Vagina (tissue), 2 donors: ENCODE measurements at regions not wholly inside any gene's neighbourhood (a gene's known extent, or its start where the extent isn't known, plus 50 kb on each side); places are given as distances from the start of the nearest gene placed in this dataset.

Experiments
- DNase-seq, 2 donors: peaks; one replicate each; pipeline ENCODE4 v3.0.0-alpha.2; 2017; ENCODE audit errors: extremely low spot score in 2 of 2
- H3K27ac ChIP-seq: fragments of 200-600 bp; sonication (generic); one replicate; pipeline ENCODE4 v1.5.1; 2019
- H3K27me3 ChIP-seq: fragments of 200-600 bp; sonication (generic); one replicate; pipeline ENCODE4 v1.5.1; 2019
- H3K36me3 ChIP-seq, 2 donors: fragments of 200-600 bp; sonication (generic); one replicate each; pipeline ENCODE4 v1.5.1; 2017 to 2019
- H3K4me1 ChIP-seq: fragments of 200-600 bp; sonication (generic); one replicate; pipeline ENCODE4 v1.5.1; 2019
- H3K4me3 ChIP-seq, 2 donors: fragments of 200-600 bp; sonication (generic); 1 replicate in 1 of 2; 2 replicates in 1 of 2; pipeline ENCODE4 v1.5.1; 2016 to 2019
- H3K9me3 ChIP-seq: fragments of 200-600 bp; sonication (generic); one replicate; pipeline ENCODE4 v1.5.1; 2019
- POLR2A ChIP-seq, 2 donors: fragments of 450-650 bp; IDR thresholded peaks; one replicate each; pipeline ENCODE4 v1.6.1; 2017; ENCODE audit warnings: antibody characterized with exemption in 2 of 2, mild to moderate bottlenecking in 2 of 2, moderate library complexity in 2 of 2
- POLR2AphosphoS5 ChIP-seq, 2 donors: sonication (generic); formaldehyde crosslinking; IDR thresholded peaks; one replicate each; pipeline ENCODE4 v1.9.0; 2017; ENCODE audit warnings: antibody characterized with exemption in 2 of 2, mild to moderate bottlenecking in 2 of 2, low read depth in 1 of 2; ENCODE audit not compliant: insufficient read depth in 1 of 2
- intact Hi-C: fragments of 100-400 bp; cut with DNase I; formaldehyde crosslinking; loops from one replicate; pipeline ENCODE4 v1.15.1; 2023
- TF ChIP-seq, protein P1 (sequence below), 3 experiments: fragments of 450-650 bp in 2 of 3; fragments of 200-600 bp in 1 of 3; sonication (generic) in 1 of 3; IDR thresholded peaks; one replicate each; pipeline ENCODE4 v1.5.1; 2017 to 2019; ENCODE audit warnings: antibody characterized with exemption in 3 of 3, mild to moderate bottlenecking in 2 of 3, moderate library complexity in 2 of 3

DNA sequence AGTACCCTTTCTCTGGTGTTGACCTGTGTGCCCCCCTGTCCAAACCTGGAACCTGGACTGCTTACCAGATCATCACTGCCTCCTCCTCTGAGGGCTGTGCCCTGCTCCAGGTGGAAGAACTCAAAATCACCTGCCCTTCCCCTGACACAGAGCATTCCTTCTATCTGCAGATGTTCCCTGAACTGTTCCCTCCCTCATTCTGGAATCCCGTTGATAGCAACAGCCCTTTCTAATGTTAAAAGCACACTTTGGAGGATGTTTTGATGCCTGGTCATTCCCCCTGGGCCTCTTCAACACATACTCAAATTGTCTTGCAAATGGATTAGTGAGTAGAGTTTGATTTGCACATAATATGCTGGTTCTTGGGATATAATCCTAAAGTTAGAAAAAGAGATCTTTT, 225.8 kb downstream of the FGF13 start:
- TF ChIP-seq, protein P1, sequence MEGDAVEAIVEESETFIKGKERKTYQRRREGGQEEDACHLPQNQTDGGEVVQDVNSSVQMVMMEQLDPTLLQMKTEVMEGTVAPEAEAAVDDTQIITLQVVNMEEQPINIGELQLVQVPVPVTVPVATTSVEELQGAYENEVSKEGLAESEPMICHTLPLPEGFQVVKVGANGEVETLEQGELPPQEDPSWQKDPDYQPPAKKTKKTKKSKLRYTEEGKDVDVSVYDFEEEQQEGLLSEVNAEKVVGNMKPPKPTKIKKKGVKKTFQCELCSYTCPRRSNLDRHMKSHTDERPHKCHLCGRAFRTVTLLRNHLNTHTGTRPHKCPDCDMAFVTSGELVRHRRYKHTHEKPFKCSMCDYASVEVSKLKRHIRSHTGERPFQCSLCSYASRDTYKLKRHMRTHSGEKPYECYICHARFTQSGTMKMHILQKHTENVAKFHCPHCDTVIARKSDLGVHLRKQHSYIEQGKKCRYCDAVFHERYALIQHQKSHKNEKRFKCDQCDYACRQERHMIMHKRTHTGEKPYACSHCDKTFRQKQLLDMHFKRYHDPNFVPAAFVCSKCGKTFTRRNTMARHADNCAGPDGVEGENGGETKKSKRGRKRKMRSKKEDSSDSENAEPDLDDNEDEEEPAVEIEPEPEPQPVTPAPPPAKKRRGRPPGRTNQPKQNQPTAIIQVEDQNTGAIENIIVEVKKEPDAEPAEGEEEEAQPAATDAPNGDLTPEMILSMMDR (IDR thresholded peaks at IDR 0.05): no peak
- TF ChIP-seq POLR2A (IDR thresholded peaks at IDR 0.05) (no peak), POLR2AphosphoS5 (IDR thresholded peaks at IDR 0.05; ENCODE audit: insufficient read depth in 1 of 2, low read depth in 1 of 2) (no peak)

DNA sequence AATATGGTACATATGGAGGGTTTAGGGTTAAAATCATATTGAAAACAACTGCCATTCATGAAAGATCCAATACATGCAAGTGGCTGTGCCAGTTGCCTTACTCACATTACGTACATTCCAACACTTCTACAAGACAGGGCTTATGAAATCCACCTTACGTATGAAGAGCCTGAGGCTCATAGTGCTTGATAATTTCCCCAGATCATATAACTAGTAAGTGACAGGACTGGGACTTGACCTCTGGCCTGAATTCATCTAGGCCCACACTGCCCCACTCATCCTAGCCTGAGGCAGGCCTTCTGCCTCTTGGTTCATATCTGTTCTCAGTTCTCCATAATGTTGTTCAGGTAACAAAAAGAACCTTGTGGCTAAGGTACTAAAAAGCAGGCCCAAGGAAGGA, 226.3 kb downstream of the FGF13 start:
- Histone ChIP-seq H3K27ac (no peak overlapping the region), H3K4me1 (no peaks in the 10 kb centered on the region), H3K4me3 (no peak overlapping the region), H3K9me3 (no peaks in the 10 kb centered on the region), H3K27me3 (no peaks in the 10 kb centered on the region), H3K36me3 (no peaks in the 10 kb centered on the region)
- no peak for DNase-seq
- intact Hi-C loops: no loop called here
- TF ChIP-seq, protein P1 (IDR thresholded peaks at IDR 0.05): no peak
- TF ChIP-seq POLR2A (IDR thresholded peaks at IDR 0.05) (no peak), POLR2AphosphoS5 (IDR thresholded peaks at IDR 0.05; ENCODE audit: insufficient read depth in 1 of 2, low read depth in 1 of 2) (no peak)

More for the DNA sequence above, 225.8 kb downstream of the FGF13 start:
- no peaks in the 10 kb centered on the region for H3K9me3 ChIP-seq
- H3K36me3 ChIP-seq: no peaks in the 10 kb centered on the region
- DNase-seq: no peak
- intact Hi-C loops: no loop called here
- no peaks in the 10 kb centered on the region for H3K27me3 ChIP-seq
- no peak overlapping the region for H3K27ac ChIP-seq
- H3K4me1 ChIP-seq: no peaks in the 10 kb centered on the region
- H3K4me3 ChIP-seq: no peak overlapping the region

DNA sequence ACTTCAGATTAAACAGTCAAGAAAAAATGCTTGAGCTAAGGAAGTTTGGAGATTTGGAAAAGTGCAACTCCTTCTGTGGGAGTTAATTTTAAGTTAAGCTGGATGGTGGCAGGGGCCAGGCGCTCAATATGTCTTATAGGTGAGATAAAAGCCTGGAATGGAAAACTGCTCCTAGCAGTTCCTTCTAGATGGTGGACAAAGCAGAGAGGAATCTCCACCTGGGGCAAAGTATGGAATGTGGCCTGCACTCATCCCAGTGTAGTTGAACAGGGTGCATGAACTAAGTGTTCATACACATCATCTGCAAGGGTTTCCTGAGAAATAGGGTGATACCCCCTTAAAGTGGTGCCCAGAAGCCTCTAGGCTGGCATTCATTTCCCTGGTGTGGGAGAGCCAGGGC, 227.1 kb downstream of the FGF13 start:
- no peak for DNase-seq
- no peak for TF ChIP-seq POLR2AphosphoS5 (IDR thresholded peaks at IDR 0.05; ENCODE audit: insufficient read depth in 1 of 2, low read depth in 1 of 2)
- TF ChIP-seq, protein P1 (IDR thresholded peaks at IDR 0.05): no peak
- TF ChIP-seq POLR2A (IDR thresholded peaks at IDR 0.05): no peak
- no peaks in the 10 kb centered on the region for H3K27me3 ChIP-seq
- no peaks in the 10 kb centered on the region for H3K4me1 ChIP-seq
- no peaks in the 10 kb centered on the region for H3K9me3 ChIP-seq
- no peak overlapping the region for H3K4me3 ChIP-seq
- intact Hi-C loops: no loop called here
- H3K36me3 ChIP-seq: no peaks in the 10 kb centered on the region
- H3K27ac ChIP-seq: no peak overlapping the region

DNA sequence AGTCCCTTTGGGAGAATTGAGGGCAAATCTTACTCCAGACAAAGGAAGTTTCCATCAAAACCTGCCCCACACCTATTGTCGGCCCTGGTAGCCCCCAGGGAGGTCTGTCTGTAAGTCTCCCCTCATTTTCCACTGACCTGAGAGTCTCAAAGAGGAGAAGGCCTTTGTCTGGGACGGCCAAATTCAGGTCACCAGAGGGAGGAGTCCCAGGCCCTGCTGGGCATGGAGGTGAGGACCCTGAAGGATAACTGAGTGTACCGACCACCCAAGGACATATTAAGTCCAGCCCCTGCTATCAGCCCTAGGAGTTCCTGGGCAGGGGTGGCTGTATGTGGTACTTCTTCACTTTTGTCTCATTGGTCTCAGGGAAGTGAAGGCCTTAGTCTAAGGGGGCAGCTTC, 229.9 kb downstream of the FGF13 start:
- Histone ChIP-seq H3K4me1 (no peaks in the 10 kb centered on the region), H3K36me3 (no peaks in the 10 kb centered on the region), H3K4me3 (no peak overlapping the region), H3K9me3 (no peaks in the 10 kb centered on the region), H3K27ac (no peak overlapping the region), H3K27me3 (no peaks in the 10 kb centered on the region)
- TF ChIP-seq, protein P1 (IDR thresholded peaks at IDR 0.05): no peak
- TF ChIP-seq POLR2AphosphoS5 (IDR thresholded peaks at IDR 0.05; ENCODE audit: insufficient read depth in 1 of 2, low read depth in 1 of 2) (no peak), POLR2A (IDR thresholded peaks at IDR 0.05) (no peak)
- intact Hi-C loops: no loop called here
- DNase-seq: peak in 1 of 2 donors; percentile 69

DNA sequence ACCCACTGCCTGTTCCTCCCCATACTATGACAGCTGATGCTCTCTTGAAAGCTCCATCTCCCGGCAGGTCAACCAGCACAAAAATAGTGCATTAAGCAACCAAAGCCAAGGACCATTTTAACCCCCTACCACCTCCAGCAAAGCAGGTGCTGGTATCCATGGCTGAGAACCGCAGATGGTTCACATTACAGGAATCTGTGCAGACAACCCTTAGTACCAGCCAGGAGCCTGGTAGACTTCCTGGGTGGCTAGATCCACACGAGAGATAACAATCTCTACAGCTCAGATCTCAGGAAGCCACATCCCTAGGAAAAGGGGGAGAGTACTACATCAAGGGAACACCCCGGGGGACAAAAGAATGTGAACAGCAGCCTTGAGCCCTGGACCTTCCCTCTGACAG, 248.0 kb downstream of the FGF13 start:
- H3K9me3 ChIP-seq: no peaks in the 10 kb centered on the region
- TF ChIP-seq POLR2A (IDR thresholded peaks at IDR 0.05): no peak
- TF ChIP-seq, protein P1 (IDR thresholded peaks at IDR 0.05): no peak
- no peak overlapping the region for H3K4me3 ChIP-seq

More for the DNA sequence above, 248.0 kb downstream of the FGF13 start:
- no peaks in the 10 kb centered on the region for H3K36me3 ChIP-seq
- H3K27ac ChIP-seq: no peak overlapping the region
- intact Hi-C loops: no loop called here
- no peak for DNase-seq
- H3K4me1 ChIP-seq: no peaks in the 10 kb centered on the region
- H3K27me3 ChIP-seq: no peaks in the 10 kb centered on the region
